H9 (cell line): ENCODE measurements at regions not wholly inside any gene's neighbourhood (a gene's known extent, or its start where the extent isn't known, plus 50 kb on each side); places are given as distances from the start of the nearest gene placed in this dataset.

Experiments
- DNase-seq: peaks from one replicate; pipeline ENCODE4 v3.0.0-alpha.2; 2017
- H2AFZ ChIP-seq: one replicate; pipeline ENCODE4 v1.6.1; 2013; ENCODE audit warnings: mild to moderate bottlenecking, low read length, control low read depth, moderate library complexity
- H2AK5ac ChIP-seq: 2 replicates; pipeline ENCODE4 v1.6.1; 2013; ENCODE audit warnings: low read length, control low read depth, mixed read lengths; ENCODE audit not compliant: insufficient read length
- H2BK120ac ChIP-seq: one replicate; pipeline ENCODE4 v1.6.1; 2013; ENCODE audit warnings: low read depth, mild to moderate bottlenecking, low read length, control low read depth, inconsistent platforms; ENCODE audit not compliant: poor library complexity, severe bottlenecking
- H2BK12ac ChIP-seq: 2 replicates; pipeline ENCODE4 v1.6.1; 2013; ENCODE audit warnings: low read length, control low read depth, mixed read lengths, low read depth; ENCODE audit not compliant: insufficient read length
- H2BK15ac ChIP-seq: 2 replicates; pipeline ENCODE4 v1.6.1; 2013; ENCODE audit warnings: low read depth, low read length, control low read depth
- H2BK20ac ChIP-seq: one replicate; pipeline ENCODE4 v1.6.1; 2013; ENCODE audit warnings: low read depth, mild to moderate bottlenecking, low read length, control low read depth, inconsistent platforms; ENCODE audit not compliant: poor library complexity, severe bottlenecking
- H2BK5ac ChIP-seq: 2 replicates; pipeline ENCODE4 v1.6.1; 2013; ENCODE audit warnings: low read length, control low read depth, mixed read lengths; ENCODE audit not compliant: insufficient read length
- H3K14ac ChIP-seq: 2 replicates; pipeline ENCODE4 v1.6.1; 2013; ENCODE audit warnings: low read length, control low read depth; ENCODE audit not compliant: insufficient read depth
- H3K18ac ChIP-seq: 2 replicates; pipeline ENCODE4 v1.6.1; 2013; ENCODE audit warnings: low read depth, mild to moderate bottlenecking, mixed read lengths, low read length, control low read depth; ENCODE audit not compliant: insufficient read length
- H3K23ac ChIP-seq: 2 replicates; pipeline ENCODE4 v1.6.1; 2013; ENCODE audit warnings: low read length, control low read depth, mixed read lengths, low read depth; ENCODE audit not compliant: insufficient read length
- H3K23me2 ChIP-seq: 2 replicates; pipeline ENCODE4 v1.6.1; 2013; ENCODE audit warnings: low read depth, mild to moderate bottlenecking, mixed read lengths, low read length, control low read depth; ENCODE audit not compliant: insufficient read length, poor library complexity, severe bottlenecking
- H3K27ac ChIP-seq: 2 replicates; pipeline ENCODE4 v1.5.1; 2013; ENCODE audit warnings: low read length, control low read depth, mixed read lengths, low read depth; ENCODE audit not compliant: insufficient read length
- H3K27me3 ChIP-seq: 2 replicates; pipeline ENCODE4 v1.6.1; 2013; ENCODE audit warnings: low read length, control low read depth, inconsistent platforms; ENCODE audit not compliant: insufficient read depth
- H3K4ac ChIP-seq: 2 replicates; pipeline ENCODE4 v1.6.1; 2013; ENCODE audit warnings: low read depth, mild to moderate bottlenecking, control low read depth, inconsistent platforms, low read length, moderate library complexity
- H3K4me1 ChIP-seq: 2 replicates; pipeline ENCODE4 v1.6.1; 2013; ENCODE audit warnings: low read length, control low read depth, inconsistent platforms; ENCODE audit not compliant: insufficient read depth
- H3K4me2 ChIP-seq: 2 replicates; pipeline ENCODE4 v1.6.1; 2013; ENCODE audit warnings: low read length, control low read depth, mixed read lengths; ENCODE audit not compliant: insufficient read length, insufficient read depth
- H3K56ac ChIP-seq: 2 replicates; pipeline ENCODE4 v1.6.1; 2013; ENCODE audit warnings: low read depth, mild to moderate bottlenecking, mixed read lengths, low read length, control low read depth; ENCODE audit not compliant: insufficient read length
- H3K79me1 ChIP-seq: 2 replicates; pipeline ENCODE4 v1.6.1; 2013; ENCODE audit warnings: low read depth, mild to moderate bottlenecking, moderate library complexity, low read length, control low read depth, inconsistent platforms; ENCODE audit not compliant: insufficient read depth, poor library complexity, severe bottlenecking
- H3K79me2 ChIP-seq: 2 replicates; pipeline ENCODE4 v1.6.1; 2013; ENCODE audit warnings: low read length, control low read depth, inconsistent platforms; ENCODE audit not compliant: insufficient read depth
- H3K9ac ChIP-seq: 2 replicates; pipeline ENCODE4 v1.6.1; 2013; ENCODE audit warnings: low read length, control low read depth, mixed read lengths; ENCODE audit not compliant: insufficient read length; ENCODE audit errors: extremely low read depth
- H3K9me3 ChIP-seq: one replicate; pipeline ENCODE4 v1.6.1; 2013; ENCODE audit warnings: low read depth, low read length, inconsistent platforms; ENCODE audit not compliant: control insufficient read depth
- H3T11ph ChIP-seq: one replicate; pipeline ENCODE4 v1.6.1; 2013; ENCODE audit warnings: mild to moderate bottlenecking, low read length, control low read depth, inconsistent platforms
- H4K20me1 ChIP-seq: one replicate; pipeline ENCODE4 v1.6.1; 2013; ENCODE audit not compliant: control insufficient read depth, insufficient read length, insufficient read depth
- H4K5ac ChIP-seq: 2 replicates; pipeline ENCODE4 v1.6.1; 2013; ENCODE audit warnings: low read depth, mild to moderate bottlenecking, mixed read lengths, low read length, control low read depth; ENCODE audit not compliant: insufficient read length
- H4K8ac ChIP-seq: replicated peaks from 2 replicates; pipeline ENCODE4 v1.6.1; 2013; ENCODE audit warnings: low read length, control low read depth, mixed read lengths, low read depth; ENCODE audit not compliant: insufficient read length
- H4K91ac ChIP-seq: 2 replicates; pipeline ENCODE4 v1.6.1; 2013; ENCODE audit warnings: low read depth, mild to moderate bottlenecking, moderate library complexity, mixed read lengths, low read length, control low read depth; ENCODE audit not compliant: insufficient read length
- H3K27ac Mint-ChIP-seq, 3 experiments: 2 replicates in 2 of 3; 3 replicates in 1 of 3; pipeline ENCODE4 v1.8.0; 2020 to 2021; ENCODE audit warnings: mixed read lengths in 3 of 3, mild to moderate bottlenecking in 1 of 3, moderate library complexity in 1 of 3
- H3K27me3 Mint-ChIP-seq: 2 replicates; pipeline ENCODE4 v1.8.0; 2021; ENCODE audit warnings: low read depth, mild to moderate bottlenecking, moderate library complexity, mixed read lengths
- H3K36me3 Mint-ChIP-seq, 3 experiments: 2 replicates in 2 of 3; 3 replicates in 1 of 3; pipeline ENCODE4 v1.8.0; 2020 to 2021; ENCODE audit warnings: low read depth in 3 of 3, mixed read lengths in 3 of 3; ENCODE audit not compliant: insufficient read depth in 1 of 3
- H3K4me1 Mint-ChIP-seq, 2 experiments: 2 replicates each; pipeline ENCODE4 v1.8.0; 2020; ENCODE audit warnings: mixed read lengths in 2 of 2
- H3K4me3 Mint-ChIP-seq, 2 experiments: 2 replicates in 1 of 2; 3 replicates in 1 of 2; pipeline ENCODE4 v1.8.0; 2020 to 2021; ENCODE audit warnings: mild to moderate bottlenecking in 2 of 2, mixed read lengths in 2 of 2, moderate library complexity in 1 of 2
- H3K9me3 Mint-ChIP-seq, 2 experiments: 2 replicates in 1 of 2; 3 replicates in 1 of 2; pipeline ENCODE4 v1.8.0; 2020; ENCODE audit warnings: mild to moderate bottlenecking in 2 of 2, mixed read lengths in 2 of 2, moderate library complexity in 1 of 2
- CTCF ChIP-seq: fragments of 200-600 bp; sonication (generic); conservative IDR thresholded peaks from 3 replicates; pipeline ENCODE4 v1.8.0; 2021; ENCODE audit warnings: antibody characterized with exemption, mild to moderate bottlenecking
- WGBS: extraction: QIAGEN DNeasy Blood & Tissue Kit; methylation state at CpG from one replicate; pipeline ENCODE4 v1.1.7; 2013; ENCODE audit warnings: missing lambda C conversion rate, low lambda C conversion rate, mixed read lengths; ENCODE audit not compliant: insufficient read length; ENCODE audit errors: extremely low coverage; 5-methylcytosine and 5-hydroxymethylcytosine counted together

GRCh38 chr2:56021579-56021978 lies 98.0 kb upstream of the EFEMP1 start:
- Histone ChIP-seq H2BK120ac (no peak overlapping the region), H3K4me2 (no peak overlapping the region), H3K56ac (no peak overlapping the region), H4K20me1 (no peaks in the 10 kb centered on the region), H3K27ac (no peak overlapping the region), H4K91ac (no peak overlapping the region), H4K8ac (no peak overlapping the region), H3T11ph (no peak overlapping the region), H2BK5ac (no peak overlapping the region), H3K9me3 (no peaks in the 10 kb centered on the region), H3K23me2 (no peaks in the 10 kb centered on the region), H3K4me1 (no peaks in the 10 kb centered on the region), H3K18ac (no peak overlapping the region), H3K27me3 (no peaks in the 10 kb centered on the region), H3K9ac (no peak overlapping the region), H3K79me2 (no peaks in the 10 kb centered on the region), H3K4ac (no peak overlapping the region), H4K5ac (no peak overlapping the region), H3K79me1 (no peaks in the 10 kb centered on the region), H2BK12ac (no peak overlapping the region), H2AFZ (no peak overlapping the region), H2BK20ac (no peak overlapping the region), H2AK5ac (no peak overlapping the region), H3K23ac (no peak overlapping the region), H2BK15ac (no peak overlapping the region), H3K14ac (no peak overlapping the region)
- no peak for DNase-seq
- Mint-ChIP-seq H3K36me3 (no peaks in the 10 kb centered on the region), H3K4me3 (no peak overlapping the region), H3K4me1 (no peaks in the 10 kb centered on the region), H3K9me3 (no peaks in the 10 kb centered on the region; a peak in 1 of 5 replicates), H3K27me3 (peaks cover 7% of the 10 kb centered on the region), H3K27ac (no peak overlapping the region)
- no peak for TF ChIP-seq CTCF
- WGBS, result no CpG with 5 or more reads among the region's 5 CpGs
